LNCaP clone FGC (cell line): ENCODE measurements at regions not wholly inside any gene's neighbourhood (a gene's known extent, or its start where the extent isn't known, plus 50 kb on each side); places are given as distances from the start of the nearest gene placed in this dataset.

Source experiments
- DNase-seq: peaks from one replicate; pipeline ENCODE4 v3.0.0-alpha.2; 2011; ENCODE audit warnings: low read depth
- H3K4me3 ChIP-seq: 2 replicates; pipeline ENCODE4 v1.5.1; 2011; ENCODE audit warnings: mild to moderate bottlenecking, low read depth, low read length, control low read depth
- CTCF ChIP-seq: IDR thresholded peaks from 2 replicates; pipeline ENCODE4 v1.5.1; 2012; ENCODE audit warnings: mild to moderate bottlenecking; ENCODE audit not compliant: control insufficient read depth, insufficient read depth; ENCODE audit errors: extremely low read depth

- DNase-seq = no peak
These were observed 311.6 kb downstream of the KCNRG start for GRCh38 chr13:50326811-50327210.

GRCh38 chr13:50334115-50334778, 319.0 kb downstream of the KCNRG start:
- DNase-seq = no peak
- no peak overlapping the region for H3K4me3 ChIP-seq
- TF ChIP-seq CTCF = no peak

More at GRCh38 chr13:50326811-50327210, 311.6 kb downstream of the KCNRG start:
- no peak for TF ChIP-seq CTCF
- H3K4me3 ChIP-seq = no peak overlapping the region

GRCh38 chr13:50334944-50335343, 319.7 kb downstream of the KCNRG start:
- no peak for DNase-seq
- no peak overlapping the region for H3K4me3 ChIP-seq
- TF ChIP-seq CTCF = no peak

- no peak for DNase-seq
- no peak overlapping the region for H3K4me3 ChIP-seq
- no peak for TF ChIP-seq CTCF
These were observed 324.0 kb downstream of the KCNRG start for GRCh38 chr13:50339271-50339670.

GRCh38 chr13:50340146-50340545, 324.9 kb downstream of the KCNRG start:
- TF ChIP-seq CTCF = no peak
- no peak overlapping the region for H3K4me3 ChIP-seq
- no peak for DNase-seq

- TF ChIP-seq CTCF = no peak
- H3K4me3 ChIP-seq = no peak overlapping the region
- no peak for DNase-seq
These were observed 325.5 kb downstream of the KCNRG start for GRCh38 chr13:50340551-50341287.
